ENCODE measurements at regions not wholly inside any gene's neighbourhood (a gene's known extent, or its start where the extent isn't known, plus 50 kb on each side); places are given as distances from the start of the nearest gene placed in this dataset.

DNA sequence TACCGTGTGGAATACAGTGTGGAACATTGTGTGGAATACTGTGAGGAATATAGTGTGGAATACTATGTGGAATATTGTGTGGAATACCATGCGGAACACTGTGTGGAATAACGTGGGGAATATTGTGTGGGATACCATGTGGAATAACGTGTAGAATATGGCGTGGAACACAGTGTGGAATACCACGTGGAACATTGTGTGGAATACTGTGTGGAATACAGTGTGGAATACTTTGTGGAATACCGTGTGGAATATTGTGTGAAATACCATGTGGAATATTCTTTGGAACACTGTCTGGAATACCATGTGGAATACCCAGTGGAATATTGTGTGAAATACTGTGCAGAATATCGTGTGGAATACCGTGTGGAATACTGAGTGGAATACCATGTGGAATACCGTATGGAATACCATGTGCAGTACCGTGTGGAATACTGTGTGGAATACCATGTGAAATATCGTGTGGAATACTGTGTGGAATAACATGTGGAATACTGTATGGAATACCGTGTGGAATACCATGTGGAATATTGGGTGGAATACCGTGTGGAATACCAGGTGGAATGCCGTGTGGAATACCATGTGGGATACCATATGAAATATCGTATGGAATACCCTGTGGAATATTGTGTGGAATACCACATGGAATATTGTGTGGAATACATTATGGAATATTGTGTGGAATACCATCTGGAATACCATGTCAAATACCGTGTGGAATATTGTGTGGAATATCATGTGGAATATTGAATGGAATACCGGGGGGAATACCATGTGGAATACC lies 133.1 kb upstream of the CHST15 start:
- no peak for DNase-seq

- no peak for DNase-seq
These were observed 132.3 kb upstream of the CHST15 start for GRCh38 chr10:124225467-124226270.

DNA sequence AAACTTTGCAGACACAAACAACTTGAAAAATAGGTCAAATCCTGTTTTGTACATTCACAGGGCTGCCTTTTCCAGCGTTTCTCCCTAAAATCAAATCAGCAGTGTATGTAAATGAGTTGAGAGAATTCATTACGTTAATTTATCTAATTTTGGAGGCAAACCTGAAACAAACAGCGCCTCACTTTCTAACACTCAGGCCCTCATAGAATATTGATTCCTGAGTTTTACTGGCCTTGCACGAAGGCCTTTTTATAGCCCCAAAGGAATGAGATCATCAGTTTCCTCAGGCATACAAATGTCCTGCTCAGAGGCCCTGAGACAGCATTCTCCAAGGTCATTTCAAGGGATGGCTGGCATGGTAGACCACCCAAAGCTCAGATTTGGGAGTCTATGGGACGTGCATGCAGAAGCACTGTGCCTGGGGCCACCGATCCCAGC lies 131.7 kb upstream of the CHST15 start:
- no peak for DNase-seq

DNA sequence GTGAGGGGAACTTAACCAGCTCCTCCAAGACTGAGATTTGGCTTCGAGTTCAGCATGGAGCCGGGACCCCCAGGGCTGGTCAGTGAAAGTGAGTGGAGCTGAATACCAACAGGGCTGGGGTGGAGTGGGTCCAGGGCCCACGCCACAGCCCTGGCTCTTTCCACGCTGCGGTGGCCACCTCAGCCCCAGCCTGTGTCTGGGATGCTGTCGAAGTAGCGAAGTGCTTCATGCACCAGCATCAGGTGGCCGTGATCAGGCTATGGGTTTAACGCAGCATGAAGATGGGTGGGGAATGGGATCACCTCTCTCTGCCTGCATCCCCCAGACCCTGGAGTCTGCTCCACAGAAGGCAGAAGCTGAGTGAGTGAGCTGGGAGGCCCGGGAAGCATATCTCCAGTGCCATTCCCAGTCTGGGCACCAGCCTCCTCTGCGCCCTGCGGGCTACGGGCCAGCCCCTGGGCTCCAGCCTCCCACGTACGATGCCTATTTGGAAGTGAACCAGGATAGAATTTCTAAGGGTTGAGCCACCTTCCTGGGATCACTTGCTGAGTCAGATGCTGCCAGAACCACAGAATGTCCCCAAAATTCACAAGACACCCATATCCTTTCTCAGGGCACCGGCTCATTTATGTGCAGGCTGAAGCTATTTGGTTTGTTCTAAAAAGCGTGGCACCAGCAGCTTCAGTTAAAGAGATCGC lies 131.1 kb upstream of the CHST15 start:
- DNase-seq = peak in 6 of 14 donors; percentile 6 to 43 (median 11)

- DNase-seq = no peak
These were observed 130.3 kb upstream of the CHST15 start for GRCh38 chr10:124223711-124224085.

DNA sequence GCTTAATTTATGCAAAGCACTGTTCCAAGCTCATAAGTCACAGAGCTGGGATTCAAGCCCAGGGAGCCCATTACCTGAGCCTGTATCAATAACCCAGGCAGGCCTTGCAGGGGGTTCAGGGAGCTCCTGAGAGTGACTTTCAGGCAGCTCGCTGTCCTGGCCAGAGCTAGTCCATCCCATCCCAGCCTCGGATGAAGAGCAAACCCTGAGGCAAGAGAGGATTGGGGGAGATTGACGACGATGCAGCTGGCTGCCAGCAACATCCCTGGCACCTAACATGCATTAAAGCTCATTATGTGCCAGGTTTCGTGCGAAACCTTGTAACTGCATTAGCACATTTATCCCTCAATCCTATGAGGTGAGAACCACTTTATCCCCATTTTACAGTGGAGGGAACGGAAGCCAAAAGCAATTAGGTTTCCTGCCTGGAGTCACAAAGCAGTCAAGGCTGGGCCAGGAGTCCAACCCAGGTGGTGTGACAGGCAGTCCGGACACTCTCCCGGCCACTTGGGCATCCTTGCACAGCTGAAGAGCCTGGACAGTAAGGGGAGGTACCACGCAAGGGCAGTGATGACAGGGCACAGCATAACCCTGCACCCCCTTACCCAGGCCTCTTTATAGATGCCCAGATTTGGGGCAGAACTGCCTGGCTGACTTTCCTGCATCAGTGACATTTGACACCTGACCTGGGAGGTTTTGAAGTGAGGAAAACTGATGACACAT lies 129.8 kb upstream of the CHST15 start:
- no peak for DNase-seq

GRCh38 chr10:124222318-124222987 lies 129.1 kb upstream of the CHST15 start:
- peak in 1 of 14 donors; percentile 12 for DNase-seq

DNA sequence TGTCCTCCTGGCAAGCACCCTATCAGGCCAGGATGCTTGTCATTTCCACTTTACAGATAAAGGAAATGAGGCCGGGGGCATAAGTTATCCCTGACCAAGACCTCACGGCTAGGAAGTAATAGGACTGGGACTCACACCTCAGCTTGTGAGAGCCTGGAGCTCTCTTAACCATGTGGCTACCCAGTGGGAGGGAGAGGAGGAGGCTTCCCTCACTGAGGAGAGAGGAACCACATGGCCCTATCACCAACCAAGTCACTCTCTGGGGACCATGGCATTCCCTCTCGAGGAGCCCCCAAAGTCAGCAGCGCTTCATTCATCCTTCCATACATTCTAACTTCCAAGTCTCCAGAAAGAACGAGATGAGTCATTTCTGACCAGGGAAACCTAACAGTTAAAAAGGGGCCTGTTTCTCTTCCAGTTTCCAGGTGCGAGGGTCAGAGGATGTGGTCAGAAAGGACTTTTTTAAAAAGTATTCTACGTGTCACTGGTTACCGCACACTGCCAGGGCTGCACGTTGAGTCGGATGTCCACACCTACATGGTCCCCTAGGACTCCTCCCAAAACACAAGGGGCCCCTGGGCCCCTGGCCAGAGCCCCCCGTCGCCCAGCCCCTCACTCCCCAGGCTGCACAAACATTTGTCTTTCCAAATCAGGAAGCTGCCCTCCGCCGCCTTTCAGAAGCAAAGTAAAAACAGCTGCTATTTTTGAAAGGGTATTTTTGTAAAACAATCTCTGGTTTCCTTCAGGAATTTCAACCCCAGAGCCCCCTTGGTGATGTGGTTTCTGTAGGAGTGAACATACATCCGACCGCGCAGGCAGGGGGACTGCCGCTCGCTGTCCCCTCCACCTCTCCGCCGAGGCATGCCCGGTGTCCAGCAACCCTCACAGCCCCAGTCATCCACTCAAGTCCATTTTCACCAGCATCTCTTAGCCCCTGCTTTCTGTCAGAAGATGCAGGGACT lies 128.2 kb upstream of the CHST15 start:
- DNase-seq = no peak

DNA sequence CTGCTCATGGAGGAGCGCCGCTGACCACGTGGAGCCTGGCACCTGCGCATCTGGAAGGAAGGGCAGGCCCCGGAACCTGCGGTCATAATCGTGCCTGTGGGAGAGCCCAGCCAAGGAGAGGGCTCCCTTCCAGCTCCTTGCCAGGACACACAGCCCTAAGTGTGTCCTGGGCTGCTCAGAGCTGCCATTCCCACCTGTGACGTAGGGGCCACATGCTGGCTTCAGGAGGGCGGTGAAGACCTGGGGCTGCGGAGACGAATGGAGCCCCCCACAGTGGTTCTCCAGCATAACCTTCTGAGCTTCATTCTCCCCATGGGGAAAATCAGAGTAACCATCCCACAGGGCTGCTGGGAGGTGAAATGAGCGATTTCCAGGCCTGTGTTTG lies 127.6 kb upstream of the CHST15 start:
- DNase-seq = no peak

DNA sequence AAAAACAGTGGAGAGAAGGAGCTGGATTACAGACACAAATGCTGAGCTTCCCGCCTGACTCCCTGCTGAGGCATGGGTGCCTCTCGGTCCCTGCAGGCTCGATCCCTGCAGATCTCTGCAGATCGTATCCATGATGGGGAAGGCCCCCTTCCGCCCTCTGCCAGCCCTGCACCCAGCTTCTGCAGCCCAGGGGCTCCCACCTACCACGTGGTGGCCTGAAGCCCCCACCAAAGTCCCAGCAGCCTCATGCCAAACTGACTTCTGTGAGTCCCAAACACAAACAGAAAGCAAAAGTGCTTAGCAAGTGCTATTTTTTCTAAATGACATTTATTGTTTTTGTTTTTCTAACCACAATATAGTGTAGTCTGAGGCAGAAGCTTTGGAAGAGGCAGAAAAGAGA lies 127.1 kb upstream of the CHST15 start:
- DNase-seq = no peak

- DNase-seq = no peak
These were observed 126.3 kb upstream of the CHST15 start for GRCh38 chr10:124219655-124220054.

- DNase-seq = no peak
These were observed 125.7 kb upstream of the CHST15 start for GRCh38 chr10:124219062-124219461.

DNA sequence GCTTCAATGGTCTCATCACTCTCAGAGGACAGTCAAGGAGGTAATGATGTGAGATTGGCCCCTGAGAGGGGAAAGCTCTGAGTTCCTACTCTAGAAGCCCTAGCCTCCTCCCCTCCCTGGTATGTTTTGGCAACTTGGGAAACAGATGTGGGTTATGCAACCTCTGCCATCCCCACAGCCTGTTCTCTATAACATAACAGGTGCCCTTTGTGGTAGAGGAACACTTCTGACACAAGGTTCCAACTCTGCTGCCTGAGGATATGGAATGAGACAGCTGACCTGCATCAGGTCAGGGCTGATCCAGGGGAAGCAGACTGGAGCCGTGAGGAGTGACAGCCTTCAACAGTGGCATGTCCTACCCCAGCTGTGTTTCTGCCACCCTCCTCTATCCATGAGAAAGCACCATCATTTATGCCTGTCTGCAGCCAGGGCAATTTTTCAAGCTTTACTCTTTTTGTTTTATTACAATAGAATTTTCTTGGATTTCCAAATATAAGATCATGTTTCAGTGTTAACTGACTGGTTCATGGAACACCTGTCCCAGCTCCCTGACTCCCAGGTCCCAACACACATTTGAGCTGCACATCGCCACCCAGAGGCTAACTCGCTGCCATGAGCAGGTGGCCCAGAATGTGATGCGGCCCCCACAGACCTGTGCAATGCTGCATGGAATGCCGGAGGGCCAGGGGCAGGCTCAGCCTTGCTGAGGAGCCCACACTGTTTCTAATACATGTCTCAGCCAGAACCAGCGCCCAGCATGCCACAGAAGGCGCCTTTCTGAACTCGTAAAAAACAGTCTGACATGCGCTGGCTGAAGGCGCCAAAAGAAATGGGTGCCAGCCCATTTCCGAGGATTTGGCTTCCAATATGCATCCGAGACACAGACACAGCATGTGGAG lies 124.8 kb upstream of the CHST15 start:
- no peak for DNase-seq

DNA sequence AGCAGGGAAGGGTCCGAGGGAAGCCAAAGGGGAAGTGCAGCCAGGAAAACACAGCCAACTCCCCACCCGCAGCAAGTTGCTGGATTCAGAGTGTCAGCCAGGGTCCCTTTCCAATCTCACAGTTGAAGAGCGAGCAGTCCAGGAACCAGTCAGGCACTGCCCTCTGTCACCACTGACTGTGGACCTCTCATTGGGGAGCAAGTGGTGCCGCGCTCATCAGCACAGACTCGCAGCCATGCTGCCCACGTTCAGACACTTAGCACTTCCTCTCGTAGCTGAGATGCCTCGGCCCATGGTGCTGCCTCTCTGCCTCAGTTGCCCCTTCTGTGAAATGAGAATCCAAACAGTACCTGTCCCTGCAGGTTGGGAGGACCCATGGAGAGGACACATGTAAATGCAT lies 123.6 kb upstream of the CHST15 start:
- no peak for DNase-seq

- no peak for DNase-seq
These were observed 121.4 kb upstream of the CHST15 start for GRCh38 chr10:124214610-124215375.

GRCh38 chr10:124213899-124214510 lies 120.6 kb upstream of the CHST15 start:
- no peak for DNase-seq

GRCh38 chr10:124213471-124213870 lies 120.1 kb upstream of the CHST15 start:
- no peak for DNase-seq

- no peak for DNase-seq
These were observed 119.3 kb upstream of the CHST15 start for GRCh38 chr10:124212702-124213101.

Data from C1 segment of cervical spinal cord (tissue), 14 donors.